H9 (cell line): ENCODE measurements at regions not wholly inside any gene's neighbourhood (a gene's known extent, or its start where the extent isn't known, plus 50 kb on each side); places are given as distances from the start of the nearest gene placed in this dataset.

Experiments
- DNase-seq: peaks from one replicate; pipeline ENCODE4 v3.0.0-alpha.2; 2017
- H2AFZ ChIP-seq: one replicate; pipeline ENCODE4 v1.6.1; 2013; ENCODE audit warnings: mild to moderate bottlenecking, low read length, control low read depth, moderate library complexity
- H2AK5ac ChIP-seq: 2 replicates; pipeline ENCODE4 v1.6.1; 2013; ENCODE audit warnings: low read length, control low read depth, mixed read lengths; ENCODE audit not compliant: insufficient read length
- H2BK120ac ChIP-seq: one replicate; pipeline ENCODE4 v1.6.1; 2013; ENCODE audit warnings: low read depth, mild to moderate bottlenecking, low read length, control low read depth, inconsistent platforms; ENCODE audit not compliant: poor library complexity, severe bottlenecking
- H2BK12ac ChIP-seq: 2 replicates; pipeline ENCODE4 v1.6.1; 2013; ENCODE audit warnings: low read length, control low read depth, mixed read lengths, low read depth; ENCODE audit not compliant: insufficient read length
- H2BK15ac ChIP-seq: 2 replicates; pipeline ENCODE4 v1.6.1; 2013; ENCODE audit warnings: low read depth, low read length, control low read depth
- H2BK20ac ChIP-seq: one replicate; pipeline ENCODE4 v1.6.1; 2013; ENCODE audit warnings: low read depth, mild to moderate bottlenecking, low read length, control low read depth, inconsistent platforms; ENCODE audit not compliant: poor library complexity, severe bottlenecking
- H2BK5ac ChIP-seq: 2 replicates; pipeline ENCODE4 v1.6.1; 2013; ENCODE audit warnings: low read length, control low read depth, mixed read lengths; ENCODE audit not compliant: insufficient read length
- H3K14ac ChIP-seq: 2 replicates; pipeline ENCODE4 v1.6.1; 2013; ENCODE audit warnings: low read length, control low read depth; ENCODE audit not compliant: insufficient read depth
- H3K18ac ChIP-seq: 2 replicates; pipeline ENCODE4 v1.6.1; 2013; ENCODE audit warnings: low read depth, mild to moderate bottlenecking, mixed read lengths, low read length, control low read depth; ENCODE audit not compliant: insufficient read length
- H3K23ac ChIP-seq: 2 replicates; pipeline ENCODE4 v1.6.1; 2013; ENCODE audit warnings: low read length, control low read depth, mixed read lengths, low read depth; ENCODE audit not compliant: insufficient read length
- H3K23me2 ChIP-seq: 2 replicates; pipeline ENCODE4 v1.6.1; 2013; ENCODE audit warnings: low read depth, mild to moderate bottlenecking, mixed read lengths, low read length, control low read depth; ENCODE audit not compliant: insufficient read length, poor library complexity, severe bottlenecking
- H3K27ac ChIP-seq: 2 replicates; pipeline ENCODE4 v1.5.1; 2013; ENCODE audit warnings: low read length, control low read depth, mixed read lengths, low read depth; ENCODE audit not compliant: insufficient read length
- H3K27me3 ChIP-seq: 2 replicates; pipeline ENCODE4 v1.6.1; 2013; ENCODE audit warnings: low read length, control low read depth, inconsistent platforms; ENCODE audit not compliant: insufficient read depth
- H3K4ac ChIP-seq: 2 replicates; pipeline ENCODE4 v1.6.1; 2013; ENCODE audit warnings: low read depth, mild to moderate bottlenecking, control low read depth, inconsistent platforms, low read length, moderate library complexity
- H3K4me1 ChIP-seq: 2 replicates; pipeline ENCODE4 v1.6.1; 2013; ENCODE audit warnings: low read length, control low read depth, inconsistent platforms; ENCODE audit not compliant: insufficient read depth
- H3K4me2 ChIP-seq: 2 replicates; pipeline ENCODE4 v1.6.1; 2013; ENCODE audit warnings: low read length, control low read depth, mixed read lengths; ENCODE audit not compliant: insufficient read length, insufficient read depth
- H3K56ac ChIP-seq: 2 replicates; pipeline ENCODE4 v1.6.1; 2013; ENCODE audit warnings: low read depth, mild to moderate bottlenecking, mixed read lengths, low read length, control low read depth; ENCODE audit not compliant: insufficient read length
- H3K79me1 ChIP-seq: 2 replicates; pipeline ENCODE4 v1.6.1; 2013; ENCODE audit warnings: low read depth, mild to moderate bottlenecking, moderate library complexity, low read length, control low read depth, inconsistent platforms; ENCODE audit not compliant: insufficient read depth, poor library complexity, severe bottlenecking
- H3K79me2 ChIP-seq: 2 replicates; pipeline ENCODE4 v1.6.1; 2013; ENCODE audit warnings: low read length, control low read depth, inconsistent platforms; ENCODE audit not compliant: insufficient read depth
- H3K9ac ChIP-seq: 2 replicates; pipeline ENCODE4 v1.6.1; 2013; ENCODE audit warnings: low read length, control low read depth, mixed read lengths; ENCODE audit not compliant: insufficient read length; ENCODE audit errors: extremely low read depth
- H3K9me3 ChIP-seq: one replicate; pipeline ENCODE4 v1.6.1; 2013; ENCODE audit warnings: low read depth, low read length, inconsistent platforms; ENCODE audit not compliant: control insufficient read depth
- H3T11ph ChIP-seq: one replicate; pipeline ENCODE4 v1.6.1; 2013; ENCODE audit warnings: mild to moderate bottlenecking, low read length, control low read depth, inconsistent platforms
- H4K20me1 ChIP-seq: one replicate; pipeline ENCODE4 v1.6.1; 2013; ENCODE audit not compliant: control insufficient read depth, insufficient read length, insufficient read depth
- H4K5ac ChIP-seq: 2 replicates; pipeline ENCODE4 v1.6.1; 2013; ENCODE audit warnings: low read depth, mild to moderate bottlenecking, mixed read lengths, low read length, control low read depth; ENCODE audit not compliant: insufficient read length
- H4K8ac ChIP-seq: replicated peaks from 2 replicates; pipeline ENCODE4 v1.6.1; 2013; ENCODE audit warnings: low read length, control low read depth, mixed read lengths, low read depth; ENCODE audit not compliant: insufficient read length
- H4K91ac ChIP-seq: 2 replicates; pipeline ENCODE4 v1.6.1; 2013; ENCODE audit warnings: low read depth, mild to moderate bottlenecking, moderate library complexity, mixed read lengths, low read length, control low read depth; ENCODE audit not compliant: insufficient read length
- H3K27ac Mint-ChIP-seq, 3 experiments: 2 replicates in 2 of 3; 3 replicates in 1 of 3; pipeline ENCODE4 v1.8.0; 2020 to 2021; ENCODE audit warnings: mixed read lengths in 3 of 3, mild to moderate bottlenecking in 1 of 3, moderate library complexity in 1 of 3
- H3K27me3 Mint-ChIP-seq: 2 replicates; pipeline ENCODE4 v1.8.0; 2021; ENCODE audit warnings: low read depth, mild to moderate bottlenecking, moderate library complexity, mixed read lengths
- H3K36me3 Mint-ChIP-seq, 3 experiments: 2 replicates in 2 of 3; 3 replicates in 1 of 3; pipeline ENCODE4 v1.8.0; 2020 to 2021; ENCODE audit warnings: low read depth in 3 of 3, mixed read lengths in 3 of 3; ENCODE audit not compliant: insufficient read depth in 1 of 3
- H3K4me1 Mint-ChIP-seq, 2 experiments: 2 replicates each; pipeline ENCODE4 v1.8.0; 2020; ENCODE audit warnings: mixed read lengths in 2 of 2
- H3K4me3 Mint-ChIP-seq, 2 experiments: 2 replicates in 1 of 2; 3 replicates in 1 of 2; pipeline ENCODE4 v1.8.0; 2020 to 2021; ENCODE audit warnings: mild to moderate bottlenecking in 2 of 2, mixed read lengths in 2 of 2, moderate library complexity in 1 of 2
- H3K9me3 Mint-ChIP-seq, 2 experiments: 2 replicates in 1 of 2; 3 replicates in 1 of 2; pipeline ENCODE4 v1.8.0; 2020; ENCODE audit warnings: mild to moderate bottlenecking in 2 of 2, mixed read lengths in 2 of 2, moderate library complexity in 1 of 2
- CTCF ChIP-seq: fragments of 200-600 bp; sonication (generic); conservative IDR thresholded peaks from 3 replicates; pipeline ENCODE4 v1.8.0; 2021; ENCODE audit warnings: antibody characterized with exemption, mild to moderate bottlenecking
- WGBS: extraction: QIAGEN DNeasy Blood & Tissue Kit; methylation state at CpG from one replicate; pipeline ENCODE4 v1.1.7; 2013; ENCODE audit warnings: missing lambda C conversion rate, low lambda C conversion rate, mixed read lengths; ENCODE audit not compliant: insufficient read length; ENCODE audit errors: extremely low coverage; 5-methylcytosine and 5-hydroxymethylcytosine counted together

GRCh38 chr2:153230977-153231376, 247.6 kb downstream of the RPRM start:
- Histone ChIP-seq H4K8ac (no peak overlapping the region), H2AK5ac (no peak overlapping the region), H3K23ac (no peak overlapping the region), H2BK120ac (no peak overlapping the region), H3K4me2 (no peak overlapping the region), H3K79me2 (no peaks in the 10 kb centered on the region), H4K5ac (no peak overlapping the region), H3K18ac (no peak overlapping the region), H2AFZ (no peak overlapping the region), H2BK12ac (no peak overlapping the region), H2BK15ac (no peak overlapping the region), H2BK5ac (no peak overlapping the region), H4K91ac (no peak overlapping the region), H3K23me2 (no peaks in the 10 kb centered on the region), H3K79me1 (no peaks in the 10 kb centered on the region), H3K27ac (no peak overlapping the region), H3K9me3 (no peaks in the 10 kb centered on the region), H3K4me1 (no peaks in the 10 kb centered on the region), H3K9ac (no peak overlapping the region), H4K20me1 (no peaks in the 10 kb centered on the region), H3K56ac (no peak overlapping the region), H3T11ph (no peak overlapping the region), H3K14ac (no peak overlapping the region), H3K4ac (no peak overlapping the region), H2BK20ac (no peak overlapping the region), H3K27me3 (no peaks in the 10 kb centered on the region)
- WGBS: no CpG with 5 or more reads among the region's 5 CpGs
- H3K4me3 Mint-ChIP-seq: no peak overlapping the region
- peaks cover 0 to 2% (median 0%) of the 10 kb centered on the region in 3 experiments; a peak in 1 of 7 replicates for H3K36me3 Mint-ChIP-seq
- no peaks in the 10 kb centered on the region for H3K4me1 Mint-ChIP-seq
- H3K27me3 Mint-ChIP-seq: no peaks in the 10 kb centered on the region
- H3K27ac Mint-ChIP-seq: no peak overlapping the region; a peak in 1 of 7 replicates
- DNase-seq: no peak
- TF ChIP-seq CTCF: no peak
- H3K9me3 Mint-ChIP-seq: peaks cover 0 to 4% of the 10 kb centered on the region in 2 experiments; a peak in 2 of 5 replicates
